Lung (tissue), 11 donors: ENCODE measurements at regions not wholly inside any gene's neighbourhood (a gene's known extent, or its start where the extent isn't known, plus 50 kb on each side); places are given as distances from the start of the nearest gene placed in this dataset.
A peak's percentile ranks its signal among the peaks of the same experiment; 100 is the strongest.

Experiments used
- ATAC-seq: fragments of 200-7000 bp; cut with Tn5 transposase; one replicate; pipeline ENCODE4 v1.9.1; 2020; ENCODE audit warnings: moderate number of reproducible peaks; ENCODE audit not compliant: insufficient read depth, low FRiP score
- DNase-seq, 3 donors: peaks; one replicate each; pipeline ENCODE4 v3.0.0-alpha.2; 2013 to 2017
- H3K27ac ChIP-seq, 2 donors: one replicate each; pipeline ENCODE4 v1.5.1; 2013; ENCODE audit warnings: mild to moderate bottlenecking in 2 of 2, moderate library complexity in 2 of 2, control low read depth in 1 of 2, inconsistent platforms in 1 of 2, low read depth in 1 of 2, low read length in 1 of 2
- H3K27me3 ChIP-seq, 3 donors: one replicate each; pipeline ENCODE4 v1.5.1; 2013; ENCODE audit warnings: low read length in 2 of 3; ENCODE audit not compliant: control insufficient read depth in 3 of 3, insufficient read depth in 3 of 3
- H3K36me3 ChIP-seq, 4 donors: one replicate each; pipeline ENCODE4 v1.5.1; 2013; ENCODE audit warnings: low read length in 4 of 4, mild to moderate bottlenecking in 1 of 4, moderate library complexity in 1 of 4; ENCODE audit not compliant: control insufficient read depth in 4 of 4, insufficient read depth in 4 of 4
- H3K4me1 ChIP-seq, 5 donors: one replicate each; pipeline ENCODE4 v1.5.1; 2013; ENCODE audit warnings: low read length in 5 of 5, mild to moderate bottlenecking in 2 of 5, moderate library complexity in 1 of 5; ENCODE audit not compliant: control insufficient read depth in 5 of 5, insufficient read depth in 5 of 5
- H3K4me3 ChIP-seq: one replicate; pipeline ENCODE4 v1.5.1; 2013; ENCODE audit warnings: mild to moderate bottlenecking, control low read depth, moderate library complexity
- H3K9ac ChIP-seq, 2 donors: one replicate each; pipeline ENCODE4 v1.5.1; 2013; ENCODE audit warnings: low read length in 2 of 2, control low read depth in 1 of 2; ENCODE audit not compliant: insufficient read depth in 1 of 2
- H3K9me3 ChIP-seq, 4 donors: one replicate each; pipeline ENCODE4 v1.5.1; 2013; ENCODE audit warnings: low read length in 3 of 4, mild to moderate bottlenecking in 1 of 4, moderate library complexity in 1 of 4; ENCODE audit not compliant: control insufficient read depth in 4 of 4, insufficient read depth in 3 of 4
- CTCF ChIP-seq: IDR thresholded peaks from 2 replicates; pipeline ENCODE4 v1.5.1; 2012; ENCODE audit warnings: mild to moderate bottlenecking; ENCODE audit errors: control extremely low read depth, extremely low read depth
- WGBS, 2 donors: extraction: QIAGEN DNeasy Blood & Tissue Kit; methylation state at CpG; one replicate each; pipeline ENCODE4 v1.1.7; 2013; 5-methylcytosine and 5-hydroxymethylcytosine counted together
- donor health status: control.
- donor health status: control.
- donor health status: Bipolar disorder and iron deficiency.
- donor health status: healthy.
- donor health status: DM: yes; HTN: yes; CAD: no.

DNA sequence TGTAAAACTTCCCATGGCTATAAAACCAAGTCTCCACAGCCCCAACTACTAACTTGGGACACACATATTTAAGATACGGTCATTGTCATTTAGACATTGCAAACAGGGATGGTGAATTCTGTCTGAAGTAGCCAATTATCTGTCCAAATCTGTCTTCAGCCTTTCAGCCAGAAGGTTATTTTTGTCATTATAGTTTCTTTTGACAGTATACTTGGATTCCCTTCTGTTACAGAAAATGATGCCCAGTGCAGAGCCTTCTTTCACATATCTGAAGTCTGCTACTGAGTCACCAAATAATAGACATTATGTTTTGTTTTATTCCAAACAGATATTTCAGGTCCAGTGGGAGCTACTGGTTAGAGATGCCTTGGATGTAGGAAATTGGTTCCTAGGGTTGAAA lies 452.4 kb upstream of the HTR2A start:
- peaks cover 0 to 1% (median 0%) of the 10 kb centered on the region in 4 donors for H3K9me3 ChIP-seq
- H3K36me3 ChIP-seq, result no peaks in the 10 kb centered on the region
- TF ChIP-seq CTCF, result no peak
- no peak overlapping the region for H3K27ac ChIP-seq
- H3K4me3 ChIP-seq, result no peak overlapping the region
- DNase-seq (no peak), ATAC-seq (no peak)
- H3K4me1 ChIP-seq, result no peaks in the 10 kb centered on the region
- no peak overlapping the region for H3K9ac ChIP-seq
- H3K27me3 ChIP-seq, result no peaks in the 10 kb centered on the region
- 83 to 88% methylated on average over 1 of the region's 1 CpG for WGBS, 2 donors

DNA sequence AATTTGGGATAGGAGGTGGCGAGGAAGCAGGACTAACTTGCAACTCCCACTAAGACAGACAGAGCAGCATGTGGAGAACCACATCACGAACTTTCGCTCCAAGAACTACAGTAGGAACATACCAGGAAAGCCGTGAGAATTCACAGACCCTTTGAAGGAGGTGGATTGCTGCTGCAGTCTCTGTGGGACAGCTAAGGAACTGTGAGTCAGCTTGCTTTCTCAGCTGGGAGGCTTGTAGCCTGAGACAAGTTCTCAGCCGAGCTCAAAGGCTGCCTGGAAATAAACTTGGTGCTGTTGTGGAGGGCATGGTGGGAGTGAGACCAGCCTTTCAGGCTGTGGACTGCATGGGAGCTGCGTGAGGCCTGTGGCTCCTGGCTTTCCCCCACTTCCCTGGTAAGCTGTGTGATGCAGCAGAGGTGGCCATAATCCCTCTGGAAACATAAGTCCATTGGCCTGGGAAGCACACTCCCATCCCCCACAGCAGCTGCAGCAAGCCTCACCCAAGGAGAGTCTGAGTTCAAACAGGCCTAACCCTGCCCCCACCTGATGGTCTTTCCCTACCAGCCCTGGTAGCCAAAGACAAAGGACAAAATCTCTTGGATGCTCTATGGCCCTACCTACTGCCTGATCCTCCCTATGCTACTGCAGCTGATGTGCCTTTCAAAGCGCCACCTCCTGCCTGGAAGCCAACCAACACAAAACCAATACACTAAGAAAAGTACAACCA lies 441.1 kb upstream of the HTR2A start:
- Histone ChIP-seq H3K27ac (no peak overlapping the region), H3K4me3 (no peak overlapping the region), H3K9ac (no peak overlapping the region), H3K36me3 (no peaks in the 10 kb centered on the region), H3K9me3 (peaks cover 0 to 5% (median 1%) of the 10 kb centered on the region in 4 donors), H3K27me3 (no peaks in the 10 kb centered on the region), H3K4me1 (no peaks in the 10 kb centered on the region)
- DNase-seq (no peak), ATAC-seq (no peak)
- 79 to 84% methylated on average over 7 of the region's 7 CpGs for WGBS, 2 donors
- TF ChIP-seq CTCF, result no peak

GRCh38 chr13:47334173-47334572 lies 437.3 kb upstream of the HTR2A start:
- 77% methylated on average over 3 of the region's 3 CpGs for WGBS, 2 donors
- H3K27me3 ChIP-seq, result no peaks in the 10 kb centered on the region
- no peak overlapping the region for H3K4me3 ChIP-seq
- H3K36me3 ChIP-seq, result no peaks in the 10 kb centered on the region
- H3K4me1 ChIP-seq, result no peaks in the 10 kb centered on the region
- no peak overlapping the region for H3K27ac ChIP-seq
- ATAC-seq (peak; percentile 38), DNase-seq (no peak)
- peaks cover 0 to 5% (median 0%) of the 10 kb centered on the region in 4 donors for H3K9me3 ChIP-seq
- no peak for TF ChIP-seq CTCF
- H3K9ac ChIP-seq, result no peak overlapping the region

DNA sequence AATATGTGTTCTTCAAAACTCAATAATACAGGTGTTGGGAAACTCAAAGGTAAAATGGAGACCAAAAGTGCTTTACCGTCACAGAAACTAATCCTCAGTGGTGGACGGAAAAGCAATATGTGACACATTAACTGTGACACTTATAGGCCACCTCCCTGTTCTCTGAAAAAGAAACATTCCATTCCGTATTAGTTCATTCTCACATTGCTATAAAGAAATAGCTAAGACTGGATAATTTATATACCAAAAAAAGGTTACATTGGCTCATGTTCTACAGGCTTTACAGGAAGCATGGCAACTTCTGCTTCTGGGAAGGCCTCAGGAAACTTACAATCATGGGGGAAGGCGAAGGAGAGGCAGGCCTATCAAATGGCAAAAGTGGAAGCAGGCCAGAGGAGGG lies 435.3 kb upstream of the HTR2A start:
- ATAC-seq (no peak), DNase-seq (peak in 2 of 3 donors; percentile 2 to 42)
- no peaks in the 10 kb centered on the region for H3K27me3 ChIP-seq
- no peak overlapping the region for H3K4me3 ChIP-seq
- H3K9me3 ChIP-seq, result no peaks in the 10 kb centered on the region
- no peak overlapping the region for H3K27ac ChIP-seq
- H3K9ac ChIP-seq, result no peak overlapping the region
- no peaks in the 10 kb centered on the region for H3K36me3 ChIP-seq
- no peaks in the 10 kb centered on the region for H3K4me1 ChIP-seq
- no peak for TF ChIP-seq CTCF
- 72 to 82% methylated on average over 4 of the region's 4 CpGs for WGBS, 2 donors
